A549 (cell line): ENCODE measurements at regions not wholly inside any gene's neighbourhood (a gene's known extent, or its start where the extent isn't known, plus 50 kb on each side); places are given as distances from the start of the nearest gene placed in this dataset.
A peak's percentile ranks its signal among the peaks of the same experiment; 100 is the strongest.

Source experiments
- ATAC-seq, 2 experiments: fragments of 200-7000 bp in 1 of 2; fragments of >200 bp in 1 of 2; cut with Nextera tagmentation in 1 of 2; cut with Tn5 transposase in 1 of 2; 3 replicates each; pipeline versions ENCODE4 v1.8.0 to v1.9.1; 2018 to 2020; ENCODE audit warnings: mild to moderate bottlenecking in 1 of 2, moderate library complexity in 1 of 2
- CTCF ChIA-PET: fragments of 300-600 bp; sonication (Branson Sonifier 250); formaldehyde crosslinking; extraction: SDS; loops from one replicate; lab custom pipeline; 2021; ENCODE audit warnings: antibody characterized with exemption, inconsistent platforms; lab: Yijun Ruan, JAX
- POLR2A ChIA-PET: fragments of 350-600 bp; formaldehyde crosslinking; extraction: SDS; loops from one replicate; lab custom pipeline; 2021; ENCODE audit warnings: antibody characterized with exemption, inconsistent platforms; lab: Yijun Ruan, JAX
- DNase-seq, 2 experiments: peaks; one replicate each; pipeline versions ENCODE4 v3.0.0 to v3.0.0-alpha.2; 2011 to 2016; ENCODE audit warnings: low read depth in 1 of 2, low spot score in 1 of 2
- FAIRE-seq: peaks from 2 replicates; lab custom pipeline; 2011; peaks lifted over from hg19 to GRCh38; lab: Jason Lieb, UNC
- H3K27ac ChIP-seq, 2 experiments: fragments of >200 bp; sonication (Bioruptor Twin); formaldehyde crosslinking; 3 replicates each; pipeline ENCODE4 v1.5.1; 2016 to 2017
- H3K4me1 ChIP-seq: fragments of >200 bp; sonication (Bioruptor Twin); formaldehyde crosslinking; 3 replicates; pipeline ENCODE4 v1.6.1; 2016
- H3K4me2 ChIP-seq: fragments of >200 bp; sonication (Bioruptor Twin); formaldehyde crosslinking; 3 replicates; pipeline ENCODE4 v1.6.1; 2016
- H3K4me3 ChIP-seq: fragments of >200 bp; sonication (Bioruptor Twin); formaldehyde crosslinking; 3 replicates; pipeline ENCODE4 v1.5.1; 2016
- H3K9me3 ChIP-seq: fragments of >200 bp; sonication (Bioruptor Twin); formaldehyde crosslinking; 3 replicates; pipeline ENCODE4 v1.6.1; 2016
- BHLHE40 ChIP-seq: IDR thresholded peaks from 2 replicates; pipeline ENCODE4 v1.6.1; 2012; ENCODE audit warnings: low read depth, low read length, inconsistent platforms
- CBX8 ChIP-seq: fragments of 200-600 bp; sonication (generic); IDR thresholded peaks from 2 replicates; pipeline ENCODE4 v1.6.1; 2016
- CHD4 ChIP-seq: fragments of 200-600 bp; sonication (generic); IDR thresholded peaks from 2 replicates; pipeline ENCODE4 v1.6.1; 2016; ENCODE audit warnings: antibody characterized with exemption, mild to moderate bottlenecking, borderline replicate concordance
- EP300 ChIP-seq, 2 experiments: fragments of >200 bp; sonication (Bioruptor Twin); formaldehyde crosslinking; IDR thresholded peaks; 2 replicates in 1 of 2; 3 replicates in 1 of 2; pipeline ENCODE4 v1.6.1; 2016 to 2017
- FOSB ChIP-seq: fragments of 250-450 bp; sonication (Bioruptor Pico); IDR thresholded peaks from 2 replicates; pipeline ENCODE4 v1.5.0; 2020; ENCODE audit warnings: mild to moderate bottlenecking, moderate library complexity
- FOXS1 ChIP-seq: fragments of 250-450 bp; sonication (Bioruptor Pico); IDR thresholded peaks from 2 replicates; pipeline ENCODE4 v1.5.0; 2020; ENCODE audit warnings: mild to moderate bottlenecking, moderate library complexity
- GATA3 ChIP-seq: IDR thresholded peaks from 2 replicates; pipeline ENCODE4 v1.6.1; 2012; ENCODE audit warnings: borderline replicate concordance
- JUN ChIP-seq, 2 experiments: fragments of >200 bp; sonication (Bioruptor Twin); formaldehyde crosslinking; IDR thresholded peaks; 2 replicates in 1 of 2; 3 replicates in 1 of 2; pipeline ENCODE4 v1.6.1; 2016 to 2017
- JUNB ChIP-seq: fragments of >200 bp; sonication (Bioruptor Twin); formaldehyde crosslinking; IDR thresholded peaks from 2 replicates; pipeline ENCODE4 v1.6.1; 2016
- KDM1A ChIP-seq: fragments of 200-600 bp; sonication (generic); IDR thresholded peaks from 2 replicates; pipeline ENCODE4 v1.6.1; 2016; ENCODE audit warnings: low read depth, mild to moderate bottlenecking
- MAFK ChIP-seq: fragments of 450-650 bp; IDR thresholded peaks from 2 replicates; pipeline ENCODE4 v1.6.1; 2014; ENCODE audit not compliant: partially characterized antibody
- NPAS2 ChIP-seq: fragments of 250-450 bp; sonication (Bioruptor Pico); IDR thresholded peaks from 2 replicates; pipeline ENCODE4 v1.8.0; 2022; ENCODE audit warnings: mild to moderate bottlenecking, moderate library complexity, borderline replicate concordance
- NR3C1 ChIP-seq: fragments of >200 bp; sonication (Bioruptor Twin); formaldehyde crosslinking; IDR thresholded peaks from 3 replicates; pipeline ENCODE4 v1.6.1; 2017
- PBX3 ChIP-seq: IDR thresholded peaks from 2 replicates; pipeline ENCODE4 v1.6.1; 2012
- PHF8 ChIP-seq: fragments of 200-600 bp; sonication (generic); IDR thresholded peaks from 2 replicates; pipeline ENCODE4 v1.6.1; 2016; ENCODE audit warnings: low read depth, mild to moderate bottlenecking, antibody characterized with exemption, moderate library complexity, borderline replicate concordance
- POLR2A ChIP-seq: IDR thresholded peaks from 2 replicates; pipeline ENCODE4 v1.6.1; 2012; ENCODE audit warnings: mild to moderate bottlenecking, low read length
- RCOR1 ChIP-seq: fragments of 150-350 bp; IDR thresholded peaks from 2 replicates; pipeline ENCODE4 v1.6.1; 2014; ENCODE audit warnings: antibody characterized with exemption, low read length, low read depth
- SREBF2 ChIP-seq: fragments of 450-650 bp; IDR thresholded peaks from 2 replicates; pipeline ENCODE4 v1.6.1; 2014; ENCODE audit warnings: mild to moderate bottlenecking, moderate library complexity
- TFCP2L1 ChIP-seq: fragments of 250-450 bp; sonication (Bioruptor Pico); IDR thresholded peaks from 2 replicates; pipeline ENCODE4 v1.5.0; 2021; ENCODE audit warnings: mild to moderate bottlenecking
- ZC3H11A ChIP-seq: fragments of 450-650 bp; IDR thresholded peaks from 2 replicates; pipeline ENCODE4 v1.6.1; 2014; ENCODE audit warnings: antibody characterized with exemption, mild to moderate bottlenecking
- ZNF302 ChIP-seq: fragments of 250-450 bp; sonication (Bioruptor Pico); IDR thresholded peaks from 2 replicates; pipeline ENCODE4 v1.9.0; 2021; ENCODE audit warnings: inconsistent platforms, mild to moderate bottlenecking, moderate library complexity
- WGBS: methylation state at CpG from one replicate; pipeline ENCODE4 v1.1.6; 2017; ENCODE audit errors: missing lambda C conversion rate; 5-methylcytosine and 5-hydroxymethylcytosine counted together
- TF ChIP-seq, protein P1 (sequence below): fragments of >200 bp; sonication (Bioruptor Twin); formaldehyde crosslinking; IDR thresholded peaks from 3 replicates; pipeline ENCODE4 v1.5.1; 2016
- TF ChIP-seq, protein P2 (sequence below): fragments of >200 bp; sonication (Bioruptor Twin); formaldehyde crosslinking; IDR thresholded peaks from 2 replicates; pipeline ENCODE4 v1.6.1; 2016
- TF ChIP-seq, protein P3 (sequence below): fragments of 200-600 bp; sonication (generic); IDR thresholded peaks from 2 replicates; pipeline ENCODE4 v1.6.1; 2016; ENCODE audit warnings: antibody characterized with exemption, mild to moderate bottlenecking, moderate library complexity
- TF ChIP-seq, protein P4 (sequence below): fragments of 250-450 bp; sonication (Bioruptor Pico); IDR thresholded peaks from 2 replicates; pipeline ENCODE4 v1.5.0; 2021; ENCODE audit warnings: mild to moderate bottlenecking, moderate library complexity, borderline replicate concordance

DNA sequence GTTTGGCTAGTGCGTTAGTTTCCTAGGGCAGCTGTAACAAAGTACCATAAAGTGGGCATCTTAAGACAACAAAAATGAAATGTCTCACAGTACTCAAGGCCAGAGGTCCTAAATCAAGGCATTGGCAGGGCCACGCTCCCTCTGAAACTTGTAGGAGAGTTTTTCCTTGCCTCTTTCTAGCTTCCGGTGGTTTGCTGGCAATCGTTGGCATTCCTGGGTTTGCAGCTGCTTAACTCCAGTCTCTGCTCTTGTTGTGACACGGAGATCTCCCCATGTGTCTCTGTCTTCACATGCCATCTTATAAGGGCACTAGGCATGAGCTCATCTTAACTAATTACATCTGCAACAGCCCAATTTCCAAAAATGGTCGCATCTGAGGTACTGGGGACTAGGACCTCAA, 362.0 kb upstream of the BOD1L1 start:
- H3K9me3 ChIP-seq = peaks cover 4% of the 10 kb centered on the region; the same call in 1 of the 3 replicates
- peak overlapping the region; percentile 97 to 98 for H3K27ac ChIP-seq
- POLR2A ChIA-PET = interaction anchor here (0.9 to 1.5 kb wide), 8 partner anchors 9 to 1013 kb away, joined by 3 to 20 read pairs (median 4); partner anchors contain the start of genes BOD1L1 and CPEB2
- H3K4me2 ChIP-seq = peak overlapping the region; percentile 79
- peak in 1 of 2 experiments; percentile 10 for DNase-seq
- TF ChIP-seq JUN (IDR thresholded peaks at IDR 0.05) = no peak
- TF ChIP-seq RCOR1 = no peak
- TF ChIP-seq EP300 (IDR thresholded peaks at IDR 0.05) = no peak
- TF ChIP-seq PHF8 = no peak
- TF ChIP-seq POLR2A = no peak
- no peak for TF ChIP-seq FOSB (CRISPR knock-in tag)
- no peak for TF ChIP-seq NR3C1
- TF ChIP-seq TFCP2L1 = no peak
- TF ChIP-seq ZC3H11A = no peak
- no peak for TF ChIP-seq KDM1A
- no peak for TF ChIP-seq PBX3
- no peak for TF ChIP-seq GATA3
- TF ChIP-seq SREBF2 = no peak
- no peak for TF ChIP-seq CHD4
- no peak for TF ChIP-seq MAFK
- TF ChIP-seq, protein P1, sequence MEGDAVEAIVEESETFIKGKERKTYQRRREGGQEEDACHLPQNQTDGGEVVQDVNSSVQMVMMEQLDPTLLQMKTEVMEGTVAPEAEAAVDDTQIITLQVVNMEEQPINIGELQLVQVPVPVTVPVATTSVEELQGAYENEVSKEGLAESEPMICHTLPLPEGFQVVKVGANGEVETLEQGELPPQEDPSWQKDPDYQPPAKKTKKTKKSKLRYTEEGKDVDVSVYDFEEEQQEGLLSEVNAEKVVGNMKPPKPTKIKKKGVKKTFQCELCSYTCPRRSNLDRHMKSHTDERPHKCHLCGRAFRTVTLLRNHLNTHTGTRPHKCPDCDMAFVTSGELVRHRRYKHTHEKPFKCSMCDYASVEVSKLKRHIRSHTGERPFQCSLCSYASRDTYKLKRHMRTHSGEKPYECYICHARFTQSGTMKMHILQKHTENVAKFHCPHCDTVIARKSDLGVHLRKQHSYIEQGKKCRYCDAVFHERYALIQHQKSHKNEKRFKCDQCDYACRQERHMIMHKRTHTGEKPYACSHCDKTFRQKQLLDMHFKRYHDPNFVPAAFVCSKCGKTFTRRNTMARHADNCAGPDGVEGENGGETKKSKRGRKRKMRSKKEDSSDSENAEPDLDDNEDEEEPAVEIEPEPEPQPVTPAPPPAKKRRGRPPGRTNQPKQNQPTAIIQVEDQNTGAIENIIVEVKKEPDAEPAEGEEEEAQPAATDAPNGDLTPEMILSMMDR = no peak
- TF ChIP-seq NPAS2 (CRISPR knock-in tag) = no peak
- no peak for TF ChIP-seq FOXS1 (CRISPR knock-in tag)
- TF ChIP-seq, all 56 proteins: peak for 0
- ATAC-seq (no peak), FAIRE-seq (no peak)
- CTCF ChIA-PET = interaction anchor here (0.8 to 1.9 kb wide), 5 partner anchors 83 to 335 kb away, joined by 3 to 4 read pairs (median 4); no protein-coding TSS in a partner anchor
- WGBS = 47% methylated on average over 6 of the region's 6 CpGs
- peaks cover 76% of the 10 kb centered on the region for H3K4me1 ChIP-seq
- H3K4me3 ChIP-seq = no peak overlapping the region

GRCh38 chr4:13990596-13991589, 363.4 kb upstream of the BOD1L1 start:
- CTCF ChIA-PET = interaction anchor here (0.7 to 1.9 kb wide), 4 partner anchors 85 to 336 kb away, joined by 3 to 5 read pairs (median 4); no protein-coding TSS in a partner anchor
- Histone ChIP-seq H3K4me2 (peak overlapping the region; percentile 79), H3K4me1 (peaks cover 65% of the 10 kb centered on the region), H3K9me3 (peaks cover 9% of the 10 kb centered on the region; the same call in 1 of the 3 replicates), H3K4me3 (peak overlapping the region; percentile 17; the same call in 1 of the 3 replicates), H3K27ac (peak overlapping the region; percentile 97 to 98)
- FAIRE-seq (peak; percentile 72), ATAC-seq (peak; percentile 46 to 64; a peak in 5 of 6 replicates), DNase-seq (peak; percentile 55 to 91)
- POLR2A ChIA-PET = interaction anchor here (0.7 to 1.5 kb wide), 5 partner anchors 83 to 1012 kb away, joined by 3 to 8 read pairs (median 4); no protein-coding TSS in a partner anchor
- 0% methylated on average over 4 of the region's 4 CpGs for WGBS
- TF ChIP-seq, protein P2, sequence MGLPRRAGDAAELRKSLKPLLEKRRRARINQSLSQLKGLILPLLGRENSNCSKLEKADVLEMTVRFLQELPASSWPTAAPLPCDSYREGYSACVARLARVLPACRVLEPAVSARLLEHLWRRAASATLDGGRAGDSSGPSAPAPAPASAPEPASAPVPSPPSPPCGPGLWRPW = no peak
- TF ChIP-seq POLR2A = no peak
- TF ChIP-seq, protein P3, sequence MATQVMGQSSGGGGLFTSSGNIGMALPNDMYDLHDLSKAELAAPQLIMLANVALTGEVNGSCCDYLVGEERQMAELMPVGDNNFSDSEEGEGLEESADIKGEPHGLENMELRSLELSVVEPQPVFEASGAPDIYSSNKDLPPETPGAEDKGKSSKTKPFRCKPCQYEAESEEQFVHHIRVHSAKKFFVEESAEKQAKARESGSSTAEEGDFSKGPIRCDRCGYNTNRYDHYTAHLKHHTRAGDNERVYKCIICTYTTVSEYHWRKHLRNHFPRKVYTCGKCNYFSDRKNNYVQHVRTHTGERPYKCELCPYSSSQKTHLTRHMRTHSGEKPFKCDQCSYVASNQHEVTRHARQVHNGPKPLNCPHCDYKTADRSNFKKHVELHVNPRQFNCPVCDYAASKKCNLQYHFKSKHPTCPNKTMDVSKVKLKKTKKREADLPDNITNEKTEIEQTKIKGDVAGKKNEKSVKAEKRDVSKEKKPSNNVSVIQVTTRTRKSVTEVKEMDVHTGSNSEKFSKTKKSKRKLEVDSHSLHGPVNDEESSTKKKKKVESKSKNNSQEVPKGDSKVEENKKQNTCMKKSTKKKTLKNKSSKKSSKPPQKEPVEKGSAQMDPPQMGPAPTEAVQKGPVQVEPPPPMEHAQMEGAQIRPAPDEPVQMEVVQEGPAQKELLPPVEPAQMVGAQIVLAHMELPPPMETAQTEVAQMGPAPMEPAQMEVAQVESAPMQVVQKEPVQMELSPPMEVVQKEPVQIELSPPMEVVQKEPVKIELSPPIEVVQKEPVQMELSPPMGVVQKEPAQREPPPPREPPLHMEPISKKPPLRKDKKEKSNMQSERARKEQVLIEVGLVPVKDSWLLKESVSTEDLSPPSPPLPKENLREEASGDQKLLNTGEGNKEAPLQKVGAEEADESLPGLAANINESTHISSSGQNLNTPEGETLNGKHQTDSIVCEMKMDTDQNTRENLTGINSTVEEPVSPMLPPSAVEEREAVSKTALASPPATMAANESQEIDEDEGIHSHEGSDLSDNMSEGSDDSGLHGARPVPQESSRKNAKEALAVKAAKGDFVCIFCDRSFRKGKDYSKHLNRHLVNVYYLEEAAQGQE = no peak
- TF ChIP-seq CBX8 = no peak
- no peak for TF ChIP-seq BHLHE40
- TF ChIP-seq, protein P1 = no peak
- no peak for TF ChIP-seq ZNF302 (CRISPR knock-in tag)
- TF ChIP-seq, protein P4, sequence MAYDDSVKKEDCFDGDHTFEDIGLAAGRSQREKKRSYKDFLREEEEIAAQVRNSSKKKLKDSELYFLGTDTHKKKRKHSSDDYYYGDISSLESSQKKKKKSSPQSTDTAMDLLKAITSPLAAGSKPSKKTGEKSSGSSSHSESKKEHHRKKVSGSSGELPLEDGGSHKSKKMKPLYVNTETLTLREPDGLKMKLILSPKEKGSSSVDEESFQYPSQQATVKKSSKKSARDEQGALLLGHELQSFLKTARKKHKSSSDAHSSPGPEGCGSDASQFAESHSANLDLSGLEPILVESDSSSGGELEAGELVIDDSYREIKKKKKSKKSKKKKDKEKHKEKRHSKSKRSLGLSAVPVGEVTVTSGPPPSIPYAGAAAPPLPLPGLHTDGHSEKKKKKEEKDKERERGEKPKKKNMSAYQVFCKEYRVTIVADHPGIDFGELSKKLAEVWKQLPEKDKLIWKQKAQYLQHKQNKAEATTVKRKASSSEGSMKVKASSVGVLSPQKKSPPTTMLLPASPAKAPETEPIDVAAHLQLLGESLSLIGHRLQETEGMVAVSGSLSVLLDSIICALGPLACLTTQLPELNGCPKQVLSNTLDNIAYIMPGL (CRISPR knock-in tag) = no peak
- TF ChIP-seq JUNB = 0 out of 2 replicates have a peak, but pooled peaks have one; percentile 16
